NB4 (cell line): ENCODE measurements at regions not wholly inside any gene's neighbourhood (a gene's known extent, or its start where the extent isn't known, plus 50 kb on each side); places are given as distances from the start of the nearest gene placed in this dataset.

Experiments used
- MYC ChIP-seq: IDR thresholded peaks from 2 replicates; pipeline ENCODE4 v1.6.1; 2011; ENCODE audit warnings: low read depth, low read length
- POLR2A ChIP-seq: IDR thresholded peaks from 2 replicates; pipeline ENCODE4 v1.6.1; 2011; ENCODE audit warnings: mild to moderate bottlenecking; ENCODE audit not compliant: insufficient read length; ENCODE audit errors: extremely low read depth
- TF ChIP-seq, protein P1 (sequence below): IDR thresholded peaks from one replicate; pipeline ENCODE4 v1.5.1; 2012; ENCODE audit warnings: low read depth, low read length
- TF ChIP-seq, protein P2 (sequence below): IDR thresholded peaks from 2 replicates; pipeline ENCODE4 v1.6.1; 2011; ENCODE audit warnings: low read depth, low read length

DNA sequence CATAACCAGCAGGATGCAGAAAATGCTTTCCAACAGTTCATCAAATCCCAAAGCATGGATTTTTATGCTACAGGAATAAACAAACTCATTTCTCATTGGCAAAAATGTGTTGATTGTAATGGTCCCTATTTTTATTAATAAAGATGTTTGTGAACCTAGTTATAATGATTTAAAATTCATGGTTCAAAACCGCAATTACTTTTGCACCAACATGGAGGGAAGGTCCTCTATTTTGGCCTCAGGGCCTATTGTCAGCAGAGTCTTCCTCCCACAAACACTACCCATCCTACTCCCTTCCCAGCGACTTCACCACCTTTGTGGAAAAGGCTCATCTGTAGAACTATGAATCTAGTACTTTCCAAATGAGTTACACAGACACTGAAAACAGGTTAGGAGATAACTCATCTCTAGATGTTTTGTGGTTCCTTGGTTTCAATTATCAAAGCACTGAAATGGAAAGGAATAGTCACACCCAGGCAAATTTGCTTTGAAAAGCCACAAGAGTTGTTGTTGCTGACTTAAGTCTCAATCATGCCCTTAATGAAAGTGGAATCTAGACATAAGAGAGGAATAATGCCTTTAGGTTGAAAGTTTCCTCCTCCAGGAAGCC is 59.4 kb upstream of the FRMD4A start:
- TF ChIP-seq, protein P1, sequence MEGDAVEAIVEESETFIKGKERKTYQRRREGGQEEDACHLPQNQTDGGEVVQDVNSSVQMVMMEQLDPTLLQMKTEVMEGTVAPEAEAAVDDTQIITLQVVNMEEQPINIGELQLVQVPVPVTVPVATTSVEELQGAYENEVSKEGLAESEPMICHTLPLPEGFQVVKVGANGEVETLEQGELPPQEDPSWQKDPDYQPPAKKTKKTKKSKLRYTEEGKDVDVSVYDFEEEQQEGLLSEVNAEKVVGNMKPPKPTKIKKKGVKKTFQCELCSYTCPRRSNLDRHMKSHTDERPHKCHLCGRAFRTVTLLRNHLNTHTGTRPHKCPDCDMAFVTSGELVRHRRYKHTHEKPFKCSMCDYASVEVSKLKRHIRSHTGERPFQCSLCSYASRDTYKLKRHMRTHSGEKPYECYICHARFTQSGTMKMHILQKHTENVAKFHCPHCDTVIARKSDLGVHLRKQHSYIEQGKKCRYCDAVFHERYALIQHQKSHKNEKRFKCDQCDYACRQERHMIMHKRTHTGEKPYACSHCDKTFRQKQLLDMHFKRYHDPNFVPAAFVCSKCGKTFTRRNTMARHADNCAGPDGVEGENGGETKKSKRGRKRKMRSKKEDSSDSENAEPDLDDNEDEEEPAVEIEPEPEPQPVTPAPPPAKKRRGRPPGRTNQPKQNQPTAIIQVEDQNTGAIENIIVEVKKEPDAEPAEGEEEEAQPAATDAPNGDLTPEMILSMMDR = no peak
- no peak for TF ChIP-seq POLR2A
- TF ChIP-seq, protein P2, sequence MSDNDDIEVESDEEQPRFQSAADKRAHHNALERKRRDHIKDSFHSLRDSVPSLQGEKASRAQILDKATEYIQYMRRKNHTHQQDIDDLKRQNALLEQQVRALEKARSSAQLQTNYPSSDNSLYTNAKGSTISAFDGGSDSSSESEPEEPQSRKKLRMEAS = no peak
- no peak for TF ChIP-seq MYC
